GM12878 (cell line): ENCODE measurements at regions not wholly inside any gene's neighbourhood (a gene's known extent, or its start where the extent isn't known, plus 50 kb on each side); places are given as distances from the start of the nearest gene placed in this dataset.

Source experiments
- ATAC-seq: fragments of 200-7000 bp; cut with Tn5 transposase; 3 replicates; pipeline ENCODE4 v1.9.1; 2020; ENCODE audit warnings: mild to moderate bottlenecking, moderate library complexity
- BruUV-seq: library from RNA; stranded (reverse); fragments of 400-500 nt; replicated peaks from 2 replicates; lab custom pipeline; 2021; lab: Mats Ljungman, UMichigan
- CTCF ChIA-PET: fragments of 300-600 bp; sonication (Branson Sonifier 250); formaldehyde crosslinking; extraction: SDS; loops from one replicate; lab custom pipeline; 2021; ENCODE audit warnings: inconsistent platforms; lab: Yijun Ruan, JAX
- POLR2A ChIA-PET: fragments of 350-600 bp; formaldehyde crosslinking; extraction: SDS; loops from one replicate; lab custom pipeline; 2021; ENCODE audit warnings: inconsistent platforms; lab: Charles Lee
- RAD21 ChIA-PET: fragments of 300-600 bp; sonication (Branson Sonifier 250); formaldehyde crosslinking; loops from one replicate; lab custom pipeline; 2023; ENCODE audit warnings: antibody characterized with exemption; ENCODE audit not compliant: unreplicated experiment; lab: Charles Lee
- SMC1A ChIA-PET: fragments of 300-600 bp; sonication (Branson Sonifier 250); formaldehyde crosslinking; loops from one replicate; lab custom pipeline; 2023; ENCODE audit not compliant: unreplicated experiment, uncharacterized antibody; lab: Charles Lee
- DNase-seq: peaks from one replicate; pipeline ENCODE4 v3.0.0-alpha.2; 2011; ENCODE audit warnings: low read depth, low spot score
- FAIRE-seq: peaks from 3 replicates; lab custom pipeline; 2011; peaks lifted over from hg19 to GRCh38; lab: Jason Lieb, UNC
- H2AFZ ChIP-seq: 2 replicates; pipeline ENCODE4 v1.6.0; 2011; ENCODE audit warnings: low read depth, low read length, control low read depth; ENCODE audit not compliant: control insufficient read depth
- H3K27ac ChIP-seq: 2 replicates; pipeline ENCODE4 v1.5.1; 2011; ENCODE audit warnings: control low read depth; ENCODE audit not compliant: control insufficient read depth, insufficient read depth
- H3K27me3 ChIP-seq, 2 experiments: replicated peaks in 1 of 2; 2 replicates each; pipeline versions ENCODE4 v1.6.0 to v1.6.1; 2011; ENCODE audit warnings: low read length in 1 of 2; ENCODE audit not compliant: control insufficient read depth in 2 of 2, insufficient read depth in 2 of 2
- H3K36me3 ChIP-seq, 2 experiments: 2 replicates each; pipeline ENCODE4 v1.5.1; 2011; ENCODE audit warnings: low read length in 1 of 2; ENCODE audit not compliant: control insufficient read depth in 2 of 2, insufficient read depth in 2 of 2
- H3K4me1 ChIP-seq: 2 replicates; pipeline ENCODE4 v1.6.1; 2011; ENCODE audit warnings: mild to moderate bottlenecking, low read length, moderate library complexity, mixed read lengths; ENCODE audit not compliant: control insufficient read depth, insufficient read depth
- H3K4me2 ChIP-seq: 2 replicates; pipeline ENCODE4 v1.6.0; 2011; ENCODE audit warnings: control low read depth; ENCODE audit not compliant: control insufficient read depth, insufficient read depth
- H3K4me3 ChIP-seq: fragments of 200-600 bp; sonication (generic); 2 replicates; pipeline ENCODE4 v1.5.1; 2016
- H3K79me2 ChIP-seq: 2 replicates; pipeline ENCODE4 v1.6.0; 2011; ENCODE audit warnings: low read length; ENCODE audit not compliant: control insufficient read depth, insufficient read depth
- H3K9ac ChIP-seq: 2 replicates; pipeline ENCODE4 v1.8.0; 2011; ENCODE audit warnings: low read length, control low read depth, mixed read lengths; ENCODE audit not compliant: control insufficient read depth, insufficient read depth
- H3K9me3 ChIP-seq: replicated peaks from 3 replicates; pipeline ENCODE4 v1.5.1; 2011; ENCODE audit warnings: mild to moderate bottlenecking, low read length; ENCODE audit not compliant: control insufficient read depth, insufficient read depth
- H4K20me1 ChIP-seq: 2 replicates; pipeline ENCODE4 v1.6.0; 2011; ENCODE audit not compliant: control insufficient read depth, insufficient read depth
- ATF7 ChIP-seq: fragments of 450-650 bp; IDR thresholded peaks from 2 replicates; pipeline ENCODE4 v1.6.1; 2016; ENCODE audit warnings: low read depth, mild to moderate bottlenecking
- CBFB ChIP-seq: IDR thresholded peaks from 2 replicates; pipeline ENCODE4 v1.6.1; 2016; ENCODE audit warnings: antibody characterized with exemption, low read depth
- CEBPB ChIP-seq, 2 experiments: fragments of 150-350 bp in 1 of 2; IDR thresholded peaks; 2 replicates each; pipeline ENCODE4 v1.6.1; 2012 to 2014; ENCODE audit warnings: low read depth in 2 of 2, low read length in 2 of 2, borderline replicate concordance in 1 of 2, inconsistent platforms in 1 of 2
- ETV6 ChIP-seq, 2 experiments: fragments of 450-650 bp in 1 of 2; IDR thresholded peaks in 1 of 2; conservative IDR thresholded peaks in 1 of 2; 2 replicates each; pipeline ENCODE4 v1.6.1; 2014; ENCODE audit warnings: antibody characterized with exemption in 1 of 2, borderline replicate concordance in 1 of 2, low read depth in 1 of 2, mild to moderate bottlenecking in 1 of 2, moderate library complexity in 1 of 2
- GABPA ChIP-seq: IDR thresholded peaks from 2 replicates; pipeline ENCODE4 v1.6.1; 2014; ENCODE audit warnings: antibody characterized with exemption, low read depth, mild to moderate bottlenecking, inconsistent platforms
- GATAD2B ChIP-seq: fragments of 450-650 bp; conservative IDR thresholded peaks from 2 replicates; pipeline ENCODE4 v1.6.1; 2017; ENCODE audit warnings: low read depth, mild to moderate bottlenecking, moderate library complexity
- POLR2A ChIP-seq: IDR thresholded peaks from 2 replicates; pipeline ENCODE4 v1.6.1; 2011; ENCODE audit warnings: low read depth, mild to moderate bottlenecking, low read length
- RBBP5 ChIP-seq: fragments of 200-600 bp; sonication (generic); conservative IDR thresholded peaks from 2 replicates; pipeline ENCODE4 v1.6.1; 2016
- SMC3 ChIP-seq: IDR thresholded peaks from 2 replicates; pipeline ENCODE4 v1.6.1; 2011; ENCODE audit warnings: low read length, improper control_type of control experiment, borderline replicate concordance
- SP1 ChIP-seq: IDR thresholded peaks from one replicate; pipeline ENCODE4 v1.6.1; 2011; ENCODE audit warnings: low read depth, low read length
- STAT1 ChIP-seq: fragments of 450-650 bp; conservative IDR thresholded peaks from 2 replicates; pipeline ENCODE4 v1.6.1; 2014; ENCODE audit warnings: antibody characterized with exemption, mild to moderate bottlenecking
- TBL1XR1 ChIP-seq: IDR thresholded peaks from 2 replicates; pipeline ENCODE4 v1.6.1; 2012; ENCODE audit warnings: low read depth, low read length, improper control_type of control experiment
- WGBS: methylation state at CpG from one replicate; pipeline ENCODE4 v1.1.6; 2016; ENCODE audit warnings: low lambda C conversion rate; ENCODE audit not compliant: insufficient replicate concordance, insufficient coverage; ENCODE audit errors: missing lambda C conversion rate; 5-methylcytosine and 5-hydroxymethylcytosine counted together
- in situ Hi-C: fragments of 300-500 bp; cut with MboI; formaldehyde crosslinking; loops from 9 replicates; pipeline ENCODE4 v1.14.3; 2018; ENCODE audit warnings: mixed read lengths
- intact Hi-C: fragments of 100-400 bp; cut with micrococcal nuclease; formaldehyde crosslinking; loops from one replicate; pipeline ENCODE4 v1.14.2; 2022; ENCODE audit not compliant: unreplicated experiment
- TF ChIP-seq, protein P1 (sequence below): fragments of 450-650 bp; IDR thresholded peaks from 2 replicates; pipeline ENCODE4 v1.6.1; 2017; ENCODE audit warnings: low read depth, mild to moderate bottlenecking, moderate library complexity

DNA sequence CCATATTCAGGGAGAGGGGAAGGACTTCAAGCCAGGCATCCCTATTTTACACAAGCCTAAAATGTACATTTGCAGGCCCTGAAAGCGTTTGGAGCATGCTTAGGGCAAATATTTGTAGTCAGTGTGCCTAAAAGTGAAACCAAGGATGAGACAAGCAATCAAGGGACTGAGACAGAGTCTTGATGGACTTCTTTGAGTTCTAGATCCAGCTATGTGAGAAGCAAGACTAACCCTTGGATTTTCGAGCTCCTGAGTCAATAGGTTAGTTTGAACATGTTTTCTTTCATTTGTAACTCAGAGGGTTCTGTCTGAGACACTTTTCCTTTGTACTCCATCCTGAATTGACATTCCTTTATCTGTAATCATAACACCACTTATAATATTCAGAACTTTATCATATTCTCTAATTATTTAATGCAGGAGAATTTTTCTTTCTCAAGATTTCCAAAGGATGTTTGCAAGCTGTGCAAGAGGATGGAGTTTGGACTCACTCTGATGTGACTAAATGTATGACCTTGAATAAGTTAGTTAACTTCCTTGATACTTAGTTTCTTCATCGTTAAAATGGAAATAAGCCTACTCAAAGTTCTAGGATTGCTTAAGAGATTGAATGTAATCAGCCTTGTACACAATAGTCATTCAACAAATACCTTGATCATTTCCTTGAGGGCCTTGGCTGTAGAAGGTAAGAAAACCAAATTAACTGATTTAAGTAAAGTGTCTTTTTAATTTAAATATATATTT lies 1237.8 kb upstream of the ZEB2 start:
- Histone ChIP-seq H3K79me2 (no peaks in the 10 kb centered on the region), H3K4me2 (no peak overlapping the region), H3K9me3 (no peaks in the 10 kb centered on the region), H2AFZ (no peak overlapping the region), H3K36me3 (no peaks in the 10 kb centered on the region), H3K9ac (no peak overlapping the region), H3K4me3 (no peak overlapping the region), H3K27ac (no peak overlapping the region), H3K4me1 (no peaks in the 10 kb centered on the region), H4K20me1 (no peaks in the 10 kb centered on the region), H3K27me3 (no peaks in the 10 kb centered on the region)
- intact Hi-C loops (loop anchor here (10.0 kb wide), 1 partner anchor 343 kb away; no protein-coding TSS in a partner anchor), in situ Hi-C loops (no loop called here)
- TF ChIP-seq GATAD2B, result no peak
- TF ChIP-seq RBBP5, result no peak
- no peak for TF ChIP-seq CBFB
- no peak for TF ChIP-seq POLR2A
- no peak for TF ChIP-seq ATF7
- no peak for TF ChIP-seq SP1
- ChIA-PET SMC1A (no interaction called here), CTCF (no interaction called here), POLR2A (no interaction called here), RAD21 (no interaction called here)
- ATAC-seq (no peak), DNase-seq (no peak), FAIRE-seq (no peak)
- WGBS, result 32% methylated on average over 3 of the region's 3 CpGs
- no TSS peak for BruUV-seq

DNA sequence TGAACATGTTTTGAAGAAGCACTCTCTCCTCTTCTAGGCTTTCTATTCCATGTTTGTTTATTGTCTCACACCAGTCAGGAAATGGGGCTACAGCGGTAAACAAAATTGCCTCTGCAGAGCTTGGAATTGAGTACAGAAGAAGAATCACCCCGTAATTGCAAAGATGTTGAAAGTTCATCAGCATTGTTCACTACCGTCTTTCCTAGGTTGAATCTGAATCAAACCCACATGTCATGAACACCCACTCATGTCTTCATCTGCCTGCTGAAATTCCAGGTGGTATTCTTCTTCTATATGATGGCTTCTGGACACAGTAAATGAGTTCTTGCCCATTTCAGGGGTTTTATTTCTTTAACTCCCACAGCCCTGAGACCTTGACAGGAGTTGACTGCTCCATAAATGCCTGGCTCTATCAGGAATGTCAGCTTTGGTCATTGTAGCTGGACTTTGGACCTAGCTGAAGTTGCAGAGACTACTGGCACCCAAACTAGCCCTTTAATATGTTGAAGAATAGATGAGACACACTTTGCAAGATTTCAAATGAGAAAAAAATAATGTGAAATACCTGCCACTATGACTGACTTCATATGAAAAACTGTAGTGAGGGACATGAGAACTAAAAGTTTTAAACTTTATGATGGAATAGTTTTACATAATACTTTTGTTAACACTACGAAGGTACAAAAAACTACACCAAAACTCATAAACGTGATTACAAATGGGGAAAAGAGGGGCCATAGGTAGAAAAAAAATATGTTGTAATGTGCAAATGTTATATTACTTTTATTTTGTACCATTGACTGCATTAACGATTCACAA lies 1235.3 kb upstream of the ZEB2 start:
- intact Hi-C loops, result loop anchor here (10.0 kb wide), 1 partner anchor 340 kb away; no protein-coding TSS in a partner anchor
- BruUV-seq, result no TSS peak
- in situ Hi-C loops, result no loop called here
- Histone ChIP-seq H3K4me3 (no peak overlapping the region), H3K36me3 (no peaks in the 10 kb centered on the region), H3K9ac (no peak overlapping the region), H3K9me3 (no peaks in the 10 kb centered on the region), H3K4me2 (no peak overlapping the region), H3K27me3 (no peaks in the 10 kb centered on the region), H2AFZ (no peak overlapping the region), H4K20me1 (no peaks in the 10 kb centered on the region), H3K79me2 (no peaks in the 10 kb centered on the region), H3K4me1 (peaks cover 14% of the 10 kb centered on the region), H3K27ac (no peak overlapping the region)
- ChIA-PET POLR2A (no interaction called here), SMC1A (interaction anchor here (0.8 to 1.1 kb wide), 2 partner anchors 10 to 26 kb away, joined by 3 read pairs; no protein-coding TSS in a partner anchor), RAD21 (no interaction called here), CTCF (interaction anchor here (1.2 kb wide), 1 partner anchor 57 kb away, joined by 4 read pairs; no protein-coding TSS in a partner anchor)
- WGBS, result 40% methylated on average over 6 of the region's 6 CpGs
- DNase-seq (no peak), FAIRE-seq (no peak), ATAC-seq (no peak)
- TF ChIP-seq STAT1 (no peak), GABPA (no peak), SMC3 (no peak), TBL1XR1 (no peak), ETV6 (conservative IDR thresholded peaks at IDR 0.05 in 1 of 2, IDR thresholded peaks at IDR 0.05 in 1 of 2; ENCODE audit: borderline replicate concordance in 1 of 2, low read depth in 1 of 2) (no peak), CEBPB (IDR thresholded peaks at IDR 0.05; ENCODE audit: borderline replicate concordance in 1 of 2, low read depth in 2 of 2, low read length in 2 of 2) (no peak)
- TF ChIP-seq, protein P1, sequence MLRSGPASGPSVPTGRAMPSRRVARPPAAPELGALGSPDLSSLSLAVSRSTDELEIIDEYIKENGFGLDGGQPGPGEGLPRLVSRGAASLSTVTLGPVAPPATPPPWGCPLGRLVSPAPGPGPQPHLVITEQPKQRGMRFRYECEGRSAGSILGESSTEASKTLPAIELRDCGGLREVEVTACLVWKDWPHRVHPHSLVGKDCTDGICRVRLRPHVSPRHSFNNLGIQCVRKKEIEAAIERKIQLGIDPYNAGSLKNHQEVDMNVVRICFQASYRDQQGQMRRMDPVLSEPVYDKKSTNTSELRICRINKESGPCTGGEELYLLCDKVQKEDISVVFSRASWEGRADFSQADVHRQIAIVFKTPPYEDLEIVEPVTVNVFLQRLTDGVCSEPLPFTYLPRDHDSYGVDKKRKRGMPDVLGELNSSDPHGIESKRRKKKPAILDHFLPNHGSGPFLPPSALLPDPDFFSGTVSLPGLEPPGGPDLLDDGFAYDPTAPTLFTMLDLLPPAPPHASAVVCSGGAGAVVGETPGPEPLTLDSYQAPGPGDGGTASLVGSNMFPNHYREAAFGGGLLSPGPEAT, result no peak
